Keratinocyte (primary cell): ENCODE measurements at regions not wholly inside any gene's neighbourhood (a gene's known extent, or its start where the extent isn't known, plus 50 kb on each side); places are given as distances from the start of the nearest gene placed in this dataset.

Source experiments
- DNase-seq: peaks from one replicate; pipeline ENCODE4 v3.0.0-alpha.2; 2011; ENCODE audit warnings: low read depth, missing footprints, low spot score
- FAIRE-seq: peaks from 2 replicates; lab custom pipeline; 2011; peaks lifted over from hg19 to GRCh38; lab: Jason Lieb, UNC
- H2AFZ ChIP-seq: 2 replicates; pipeline ENCODE4 v1.6.0; 2012; ENCODE audit warnings: low read length, control low read depth, inconsistent platforms; ENCODE audit not compliant: control insufficient read depth
- H3K27ac ChIP-seq: 2 replicates; pipeline ENCODE4 v1.5.1; 2011; ENCODE audit warnings: low read length; ENCODE audit not compliant: control insufficient read depth, insufficient read depth
- H3K27me3 ChIP-seq: 3 replicates; pipeline ENCODE4 v1.6.0; 2011; ENCODE audit warnings: low read length; ENCODE audit not compliant: control insufficient read depth, insufficient read depth; ENCODE audit errors: extremely low read depth
- H3K36me3 ChIP-seq, 2 experiments: 2 replicates in 1 of 2; 3 replicates in 1 of 2; pipeline ENCODE4 v1.5.1; 2011; ENCODE audit warnings: low read length in 2 of 2, mild to moderate bottlenecking in 1 of 2; ENCODE audit not compliant: control insufficient read depth in 2 of 2, insufficient read depth in 2 of 2; ENCODE audit errors: extremely low read depth in 1 of 2
- H3K4me1 ChIP-seq: 3 replicates; pipeline ENCODE4 v1.5.1; 2011; ENCODE audit warnings: low read length; ENCODE audit not compliant: control insufficient read depth, insufficient read depth; ENCODE audit errors: extremely low read depth
- H3K4me2 ChIP-seq: 3 replicates; pipeline ENCODE4 v1.6.0; 2011; ENCODE audit warnings: low read depth, low read length; ENCODE audit not compliant: control insufficient read depth, insufficient read depth; ENCODE audit errors: extremely low read depth
- H3K4me3 ChIP-seq, 3 experiments: fragments of 200-600 bp in 1 of 3; sonication (generic) in 1 of 3; 2 replicates in 2 of 3; 3 replicates in 1 of 3; pipeline ENCODE4 v1.5.1; 2011 to 2016; ENCODE audit warnings: low read length in 3 of 3, mild to moderate bottlenecking in 3 of 3, control low read depth in 2 of 3, inconsistent platforms in 1 of 3, low read depth in 1 of 3, mixed read lengths in 1 of 3, mixed run types in 1 of 3, moderate library complexity in 1 of 3; ENCODE audit not compliant: control insufficient read depth in 2 of 3, insufficient read depth in 2 of 3; ENCODE audit errors: extremely low read depth in 1 of 3
- H3K79me2 ChIP-seq: 2 replicates; pipeline ENCODE4 v1.6.0; 2012; ENCODE audit warnings: low read length; ENCODE audit not compliant: control insufficient read depth, insufficient read depth
- H3K9ac ChIP-seq: 3 replicates; pipeline ENCODE4 v1.6.0; 2011; ENCODE audit warnings: low read length; ENCODE audit not compliant: control insufficient read depth, insufficient read depth; ENCODE audit errors: extremely low read depth
- H3K9me1 ChIP-seq: 3 replicates; pipeline ENCODE4 v1.6.0; 2011; ENCODE audit warnings: low read length; ENCODE audit not compliant: control insufficient read depth, insufficient read depth; ENCODE audit errors: extremely low read depth
- H3K9me3 ChIP-seq: 2 replicates; pipeline ENCODE4 v1.5.1; 2012; ENCODE audit warnings: low read depth, low read length; ENCODE audit not compliant: control insufficient read depth
- H4K20me1 ChIP-seq: 3 replicates; pipeline ENCODE4 v1.6.0; 2011; ENCODE audit warnings: low read length; ENCODE audit not compliant: control insufficient read depth, insufficient read depth; ENCODE audit errors: extremely low read depth
- EZH2 ChIP-seq: IDR thresholded peaks from one replicate; pipeline ENCODE4 v1.6.1; 2012; ENCODE audit warnings: inconsistent platforms, mild to moderate bottlenecking, low read length, moderate library complexity
- dilution Hi-C: fragments of 300-500 bp; cut with MboI; formaldehyde crosslinking; loops from one replicate; pipeline ENCODE4 v1.7.0; 2020; ENCODE audit warnings: low sequenced_read_pairs; ENCODE audit not compliant: extremely low pct_ligation_motif_present
- TF ChIP-seq, protein P1 (sequence below), 3 experiments: IDR thresholded peaks in 1 of 3; conservative IDR thresholded peaks in 1 of 3; optimal IDR thresholded peaks in 1 of 3; 2 replicates in 2 of 3; 3 replicates in 1 of 3; pipeline versions ENCODE3 to v1.5.1; 2011; ENCODE audit warnings: low read length in 3 of 3, mild to moderate bottlenecking in 3 of 3, moderate library complexity in 2 of 3, control low read depth in 1 of 3, inconsistent platforms in 1 of 3; ENCODE audit not compliant: insufficient read depth in 2 of 3; ENCODE audit errors: extremely low read depth in 1 of 3

- FAIRE-seq (no peak), DNase-seq (no peak)
- Histone ChIP-seq H3K9me3 (peaks cover 2% of the 10 kb centered on the region), H3K4me1 (no peaks in the 10 kb centered on the region), H3K79me2 (no peaks in the 10 kb centered on the region), H3K9ac (no peak overlapping the region), H3K4me3 (no peak overlapping the region), H3K27ac (no peak overlapping the region), H2AFZ (no peak overlapping the region), H3K27me3 (no peaks in the 10 kb centered on the region), H4K20me1 (no peaks in the 10 kb centered on the region), H3K9me1 (no peaks in the 10 kb centered on the region), H3K36me3 (no peaks in the 10 kb centered on the region), H3K4me2 (no peak overlapping the region)
- no peak for TF ChIP-seq EZH2
- TF ChIP-seq, protein P1, sequence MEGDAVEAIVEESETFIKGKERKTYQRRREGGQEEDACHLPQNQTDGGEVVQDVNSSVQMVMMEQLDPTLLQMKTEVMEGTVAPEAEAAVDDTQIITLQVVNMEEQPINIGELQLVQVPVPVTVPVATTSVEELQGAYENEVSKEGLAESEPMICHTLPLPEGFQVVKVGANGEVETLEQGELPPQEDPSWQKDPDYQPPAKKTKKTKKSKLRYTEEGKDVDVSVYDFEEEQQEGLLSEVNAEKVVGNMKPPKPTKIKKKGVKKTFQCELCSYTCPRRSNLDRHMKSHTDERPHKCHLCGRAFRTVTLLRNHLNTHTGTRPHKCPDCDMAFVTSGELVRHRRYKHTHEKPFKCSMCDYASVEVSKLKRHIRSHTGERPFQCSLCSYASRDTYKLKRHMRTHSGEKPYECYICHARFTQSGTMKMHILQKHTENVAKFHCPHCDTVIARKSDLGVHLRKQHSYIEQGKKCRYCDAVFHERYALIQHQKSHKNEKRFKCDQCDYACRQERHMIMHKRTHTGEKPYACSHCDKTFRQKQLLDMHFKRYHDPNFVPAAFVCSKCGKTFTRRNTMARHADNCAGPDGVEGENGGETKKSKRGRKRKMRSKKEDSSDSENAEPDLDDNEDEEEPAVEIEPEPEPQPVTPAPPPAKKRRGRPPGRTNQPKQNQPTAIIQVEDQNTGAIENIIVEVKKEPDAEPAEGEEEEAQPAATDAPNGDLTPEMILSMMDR (optimal IDR thresholded peaks at IDR 0.05 in 1 of 3, IDR thresholded peaks at IDR 0.05 in 1 of 3, conservative IDR thresholded peaks at IDR 0.05 in 1 of 3; ENCODE audit: extremely low read depth in 1 of 3, insufficient read depth in 2 of 3, low read length in 3 of 3): no peak
- dilution Hi-C loops: no loop called here
Measured at GRCh38 chr13:107977071-107977574, 238.2 kb downstream of the LIG4 start.

GRCh38 chr13:107976628-107977027, 238.7 kb downstream of the LIG4 start:
- H3K4me1 ChIP-seq: no peaks in the 10 kb centered on the region
- H3K79me2 ChIP-seq: no peaks in the 10 kb centered on the region
- H3K27me3 ChIP-seq: no peaks in the 10 kb centered on the region
- no peak for TF ChIP-seq EZH2
- TF ChIP-seq, protein P1 (optimal IDR thresholded peaks at IDR 0.05 in 1 of 3, IDR thresholded peaks at IDR 0.05 in 1 of 3, conservative IDR thresholded peaks at IDR 0.05 in 1 of 3; ENCODE audit: extremely low read depth in 1 of 3, insufficient read depth in 2 of 3, low read length in 3 of 3): no peak
- H3K4me2 ChIP-seq: no peak overlapping the region
- no peak overlapping the region for H3K4me3 ChIP-seq
- no peaks in the 10 kb centered on the region for H3K9me1 ChIP-seq
- dilution Hi-C loops: no loop called here
- H3K36me3 ChIP-seq: no peaks in the 10 kb centered on the region
- FAIRE-seq: no peak
- peaks cover 2% of the 10 kb centered on the region for H3K9me3 ChIP-seq
- H3K9ac ChIP-seq: no peak overlapping the region
- DNase-seq: no peak
- H3K27ac ChIP-seq: no peak overlapping the region
- H4K20me1 ChIP-seq: no peaks in the 10 kb centered on the region
- H2AFZ ChIP-seq: no peak overlapping the region
